ENCODE measurements at regions not wholly inside any gene's neighbourhood (a gene's known extent, or its start where the extent isn't known, plus 50 kb on each side); places are given as distances from the start of the nearest gene placed in this dataset.
"Not testable (repeated sequence)": the region's sequence is repeated elsewhere in the genome, so short reads cannot be mapped to it uniquely, and the experiment has no call there.

DNA sequence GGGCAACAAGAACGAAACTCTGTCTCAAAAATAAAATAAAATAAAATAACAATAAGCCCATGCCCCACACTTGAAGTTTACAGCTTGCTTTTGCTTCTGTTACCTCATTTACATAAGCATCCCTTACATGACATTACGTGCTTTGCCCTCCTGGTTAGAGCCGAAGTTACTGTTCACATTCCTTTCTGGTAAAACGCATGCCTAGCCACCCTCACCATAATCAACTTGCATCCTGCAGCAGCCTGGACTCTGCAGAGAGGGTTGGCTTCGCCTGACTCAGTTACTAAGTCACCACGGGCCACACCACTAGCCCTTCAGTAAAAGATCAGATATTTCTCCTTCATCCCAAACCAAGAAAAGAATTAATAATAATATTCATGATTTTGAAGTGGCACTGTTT is 736.0 kb upstream of the AUTS2 start:
- H3K27me3 Mint-ChIP-seq (ENCODE audit: low read depth), result no peaks in the 10 kb centered on the region
- DNase-seq (no peak), ATAC-seq (replicated peaks in 1 of 2) (no peak)
- no peaks in the 10 kb centered on the region for H3K4me1 Mint-ChIP-seq (ENCODE audit: low read depth)
- no peak overlapping the region for H3K27ac Mint-ChIP-seq
- no peaks in the 10 kb centered on the region for H3K36me3 Mint-ChIP-seq (ENCODE audit: insufficient read depth in 2 of 2)
- H3K9me3 Mint-ChIP-seq, result peaks cover 4 to 9% of the 10 kb centered on the region in 2 donors
- no peak overlapping the region for H3K4me3 Mint-ChIP-seq

- ATAC-seq (replicated peaks in 1 of 2) (no peak), DNase-seq (no peak)
- no peaks in the 10 kb centered on the region for H3K27me3 Mint-ChIP-seq (ENCODE audit: low read depth)
- no peaks in the 10 kb centered on the region for H3K4me1 Mint-ChIP-seq (ENCODE audit: low read depth)
- peaks cover 4 to 9% of the 10 kb centered on the region in 2 donors for H3K9me3 Mint-ChIP-seq
- no peak overlapping the region for H3K4me3 Mint-ChIP-seq
- no peak overlapping the region for H3K27ac Mint-ChIP-seq
- no peaks in the 10 kb centered on the region for H3K36me3 Mint-ChIP-seq (ENCODE audit: insufficient read depth in 2 of 2)
Observed at GRCh38 chr7:68862736-68863135, 735.5 kb upstream of the AUTS2 start.

GRCh38 chr7:68865351-68866199 is 732.7 kb upstream of the AUTS2 start:
- peaks cover 7 to 12% of the 10 kb centered on the region in 2 donors for H3K9me3 Mint-ChIP-seq
- peaks cover 2 to 4% of the 10 kb centered on the region in 2 donors for H3K36me3 Mint-ChIP-seq (ENCODE audit: insufficient read depth in 2 of 2)
- H3K4me1 Mint-ChIP-seq (ENCODE audit: low read depth), result no peaks in the 10 kb centered on the region
- no peak for DNase-seq
- no peak overlapping the region for H3K4me3 Mint-ChIP-seq
- no peak overlapping the region for H3K27ac Mint-ChIP-seq
- no peak for ATAC-seq (replicated peaks in 1 of 2)
- H3K27me3 Mint-ChIP-seq (ENCODE audit: low read depth), result no peaks in the 10 kb centered on the region

DNA sequence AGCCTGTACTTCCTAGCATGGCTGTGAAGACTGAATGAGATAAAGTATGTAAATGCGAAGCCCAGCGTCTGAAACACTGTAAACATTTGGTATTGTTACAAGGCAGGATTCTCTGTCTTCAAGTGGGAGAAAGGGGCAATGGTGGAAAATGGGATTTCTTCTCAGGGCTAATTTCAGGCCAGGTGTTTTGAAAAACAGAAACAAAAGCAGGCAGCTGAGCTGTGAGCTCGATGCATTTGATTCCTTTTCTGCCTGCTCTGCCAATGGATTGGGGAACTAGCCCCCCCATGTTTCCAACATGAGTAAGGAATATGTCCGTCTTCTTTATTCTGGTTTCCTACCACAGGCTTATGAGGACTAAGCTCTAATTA is 732.1 kb upstream of the AUTS2 start:
- no peak for ATAC-seq (replicated peaks in 1 of 2)
- no peak for DNase-seq
- no peak overlapping the region for H3K27ac Mint-ChIP-seq

DNA sequence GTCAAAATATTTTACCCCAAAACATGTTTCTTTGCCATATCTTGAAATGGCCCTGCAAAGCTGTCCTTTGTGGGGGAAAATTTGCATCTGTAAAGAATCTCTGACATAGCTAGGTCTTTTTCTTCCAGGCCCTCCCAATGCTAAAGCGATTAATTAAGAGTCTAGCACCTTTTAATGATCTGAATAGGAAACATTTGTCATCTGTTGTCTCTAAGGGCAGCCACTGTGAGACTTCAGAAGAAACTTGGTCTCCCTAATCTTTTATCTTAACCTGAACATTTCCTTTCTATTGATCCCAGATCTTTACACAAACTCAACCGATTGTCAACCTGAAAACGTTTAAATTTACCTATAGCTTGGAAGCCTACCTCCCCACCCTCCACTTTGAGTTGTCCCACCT is 731.6 kb upstream of the AUTS2 start:
- H3K36me3 Mint-ChIP-seq (ENCODE audit: insufficient read depth in 2 of 2), result not testable (repeated sequence)

More for the DNA sequence above, 732.1 kb upstream of the AUTS2 start:
- Mint-ChIP-seq H3K4me3 (no peak overlapping the region), H3K36me3 (ENCODE audit: insufficient read depth in 2 of 2) (peaks cover 2 to 4% of the 10 kb centered on the region in 2 donors), H3K27me3 (ENCODE audit: low read depth) (no peaks in the 10 kb centered on the region), H3K9me3 (peaks cover 7 to 12% of the 10 kb centered on the region in 2 donors), H3K4me1 (ENCODE audit: low read depth) (no peaks in the 10 kb centered on the region)

DNA sequence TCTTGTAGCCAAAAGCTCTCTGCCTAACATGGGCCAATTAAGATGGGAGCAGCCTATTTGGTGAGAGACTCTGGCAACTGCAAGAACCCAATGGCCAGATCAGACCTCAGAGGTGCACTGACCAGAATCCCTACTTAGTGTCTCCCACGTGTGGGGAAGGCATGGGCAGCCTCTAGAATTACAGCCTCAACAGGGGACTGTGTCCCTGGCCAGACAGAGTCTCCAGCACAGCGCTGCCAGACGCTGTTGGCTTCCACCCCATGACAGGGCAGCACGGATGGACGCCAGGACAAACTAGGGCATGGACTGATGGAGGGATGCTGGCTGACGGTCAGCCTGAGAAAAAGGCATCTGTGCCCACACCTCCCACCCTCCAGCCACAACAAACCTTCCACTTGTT is 729.3 kb upstream of the AUTS2 start:
- no peaks in the 10 kb centered on the region for H3K4me1 Mint-ChIP-seq (ENCODE audit: low read depth)
- ATAC-seq (replicated peaks in 1 of 2), result no peak
- H3K27me3 Mint-ChIP-seq (ENCODE audit: low read depth), result no peaks in the 10 kb centered on the region
- no peak overlapping the region for H3K27ac Mint-ChIP-seq
- peaks cover 4 to 8% of the 10 kb centered on the region in 2 donors for H3K36me3 Mint-ChIP-seq (ENCODE audit: insufficient read depth in 2 of 2)
- DNase-seq, result no peak
- H3K9me3 Mint-ChIP-seq, result peaks cover 9 to 14% of the 10 kb centered on the region in 2 donors
- no peak overlapping the region for H3K4me3 Mint-ChIP-seq

More for the DNA sequence above, 731.6 kb upstream of the AUTS2 start:
- H3K4me3 Mint-ChIP-seq; H3K27ac Mint-ChIP-seq; ATAC-seq (replicated peaks in 1 of 2); H3K4me1 Mint-ChIP-seq (ENCODE audit: low read depth); H3K27me3 Mint-ChIP-seq (ENCODE audit: low read depth); DNase-seq: not testable (repeated sequence)
- peaks cover 10 to 12% of the 10 kb centered on the region in 2 donors for H3K9me3 Mint-ChIP-seq

DNA sequence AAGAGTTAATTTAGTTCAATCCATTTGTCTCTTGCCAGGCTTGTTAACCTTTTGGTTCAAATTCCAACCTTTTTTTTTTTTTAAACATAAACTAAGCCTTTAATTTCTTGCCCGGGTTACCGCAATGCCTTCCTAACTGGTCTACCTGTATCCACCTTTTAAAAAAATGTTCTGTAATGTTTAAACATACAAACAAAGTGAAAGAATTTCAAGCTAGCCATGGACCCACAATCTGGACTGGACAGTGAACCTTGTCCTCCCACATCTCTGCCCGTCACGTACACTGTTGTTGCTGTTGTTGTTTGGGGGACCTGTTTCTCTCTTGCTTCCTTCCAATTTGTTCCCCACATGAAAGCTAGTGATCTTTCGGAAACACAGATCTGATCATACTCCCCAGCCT is 724.7 kb upstream of the AUTS2 start:
- H3K27ac Mint-ChIP-seq, result no peak overlapping the region
- ATAC-seq (replicated peaks in 1 of 2) (no peak), DNase-seq (no peak)
- H3K4me1 Mint-ChIP-seq (ENCODE audit: low read depth), result no peaks in the 10 kb centered on the region
- H3K4me3 Mint-ChIP-seq, result no peak overlapping the region
- no peaks in the 10 kb centered on the region for H3K27me3 Mint-ChIP-seq (ENCODE audit: low read depth)
- peaks cover 12 to 14% of the 10 kb centered on the region in 2 donors for H3K9me3 Mint-ChIP-seq
- peaks cover 4 to 8% of the 10 kb centered on the region in 2 donors for H3K36me3 Mint-ChIP-seq (ENCODE audit: insufficient read depth in 2 of 2)

DNA sequence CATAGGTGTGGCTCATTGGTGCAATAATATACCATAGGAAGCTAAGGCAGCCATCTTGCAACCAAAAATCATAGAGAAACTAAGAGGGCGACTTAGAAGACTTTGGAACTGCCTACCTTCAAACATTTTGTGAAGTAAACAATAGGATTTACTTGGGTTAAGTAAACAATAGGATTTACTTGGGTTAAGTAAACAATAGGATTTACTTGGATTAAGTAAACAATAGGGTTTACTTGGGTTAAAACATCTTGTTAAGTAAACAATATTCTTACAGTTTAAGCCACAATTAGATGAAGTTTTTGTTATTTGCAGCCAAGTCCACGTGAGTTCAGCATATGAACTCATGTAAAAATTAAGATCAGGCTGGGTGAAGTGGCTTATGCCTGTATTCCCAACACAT is 722.4 kb upstream of the AUTS2 start:
- peaks cover 0 to 6% of the 10 kb centered on the region in 2 donors for H3K36me3 Mint-ChIP-seq (ENCODE audit: insufficient read depth in 2 of 2)
- no peaks in the 10 kb centered on the region for H3K4me1 Mint-ChIP-seq (ENCODE audit: low read depth)
- DNase-seq (no peak), ATAC-seq (replicated peaks in 1 of 2) (no peak)
- H3K27ac Mint-ChIP-seq, result no peak overlapping the region
- H3K4me3 Mint-ChIP-seq, result no peak overlapping the region
- H3K9me3 Mint-ChIP-seq, result peaks cover 6 to 11% of the 10 kb centered on the region in 2 donors
- H3K27me3 Mint-ChIP-seq (ENCODE audit: low read depth), result no peaks in the 10 kb centered on the region

- H3K27me3 Mint-ChIP-seq (ENCODE audit: low read depth); H3K4me1 Mint-ChIP-seq (ENCODE audit: low read depth); DNase-seq; H3K4me3 Mint-ChIP-seq; H3K9me3 Mint-ChIP-seq; H3K36me3 Mint-ChIP-seq (ENCODE audit: insufficient read depth in 2 of 2); H3K27ac Mint-ChIP-seq; ATAC-seq (replicated peaks in 1 of 2): not testable (repeated sequence)
Observed at GRCh38 chr7:68887116-68887515, 711.2 kb upstream of the AUTS2 start.

GRCh38 chr7:68888971-68889385 is 709.3 kb upstream of the AUTS2 start:
- no peak for DNase-seq
- no peak overlapping the region for H3K27ac Mint-ChIP-seq
- H3K4me3 Mint-ChIP-seq, result no peak overlapping the region
- H3K9me3 Mint-ChIP-seq, result peaks cover 0 to 4% of the 10 kb centered on the region in 2 donors
- ATAC-seq (replicated peaks in 1 of 2), result no peak
- peaks cover 0 to 2% of the 10 kb centered on the region in 2 donors for H3K36me3 Mint-ChIP-seq (ENCODE audit: insufficient read depth in 2 of 2)
- H3K27me3 Mint-ChIP-seq (ENCODE audit: low read depth), result no peaks in the 10 kb centered on the region
- no peaks in the 10 kb centered on the region for H3K4me1 Mint-ChIP-seq (ENCODE audit: low read depth)

GRCh38 chr7:68892236-68892635 is 706.0 kb upstream of the AUTS2 start:
- no peaks in the 10 kb centered on the region for H3K27me3 Mint-ChIP-seq (ENCODE audit: low read depth)
- H3K4me3 Mint-ChIP-seq, result no peak overlapping the region
- no peak for ATAC-seq (replicated peaks in 1 of 2)
- no peak overlapping the region for H3K27ac Mint-ChIP-seq
- H3K4me1 Mint-ChIP-seq (ENCODE audit: low read depth), result no peaks in the 10 kb centered on the region
- no peak for DNase-seq
- H3K9me3 Mint-ChIP-seq, result peaks cover 6 to 16% of the 10 kb centered on the region in 2 donors
- peaks cover 0 to 2% of the 10 kb centered on the region in 2 donors for H3K36me3 Mint-ChIP-seq (ENCODE audit: insufficient read depth in 2 of 2)

- Mint-ChIP-seq H3K27ac (no peak overlapping the region), H3K4me3 (no peak overlapping the region), H3K36me3 (ENCODE audit: insufficient read depth in 2 of 2) (peaks cover 0 to 2% of the 10 kb centered on the region in 2 donors)
Observed at GRCh38 chr7:68893411-68893810, 704.9 kb upstream of the AUTS2 start.

GRCh38 chr7:68899156-68899555 is 699.1 kb upstream of the AUTS2 start:
- H3K4me3 Mint-ChIP-seq; H3K36me3 Mint-ChIP-seq (ENCODE audit: insufficient read depth in 2 of 2); H3K4me1 Mint-ChIP-seq (ENCODE audit: low read depth); H3K27ac Mint-ChIP-seq; H3K27me3 Mint-ChIP-seq (ENCODE audit: low read depth); ATAC-seq (replicated peaks in 1 of 2); DNase-seq: not testable (repeated sequence)
- H3K9me3 Mint-ChIP-seq, result peaks cover 9 to 22% of the 10 kb centered on the region in 2 donors

More at GRCh38 chr7:68893411-68893810, 704.9 kb upstream of the AUTS2 start:
- H3K9me3 Mint-ChIP-seq, result peaks cover 6 to 17% of the 10 kb centered on the region in 2 donors
- ATAC-seq (replicated peaks in 1 of 2) (no peak), DNase-seq (no peak)
- no peaks in the 10 kb centered on the region for H3K27me3 Mint-ChIP-seq (ENCODE audit: low read depth)
- H3K4me1 Mint-ChIP-seq (ENCODE audit: low read depth), result no peaks in the 10 kb centered on the region

GRCh38 chr7:68900096-68900495 is 698.2 kb upstream of the AUTS2 start:
- no peak overlapping the region for H3K4me3 Mint-ChIP-seq
- no peak for ATAC-seq (replicated peaks in 1 of 2)
- no peak for DNase-seq
- no peak overlapping the region for H3K27ac Mint-ChIP-seq
- no peaks in the 10 kb centered on the region for H3K36me3 Mint-ChIP-seq (ENCODE audit: insufficient read depth in 2 of 2)
- peaks cover 10 to 17% of the 10 kb centered on the region in 2 donors for H3K9me3 Mint-ChIP-seq
- H3K4me1 Mint-ChIP-seq (ENCODE audit: low read depth), result no peaks in the 10 kb centered on the region
- H3K27me3 Mint-ChIP-seq (ENCODE audit: low read depth), result no peaks in the 10 kb centered on the region

Data from activated T-cell treated with anti-CD3 and anti-CD28 coated beads, Interleukin-2, amount 50 U/mL, for 72 hours (primary cell).